K562 (cell line): ENCODE measurements at regions not wholly inside any gene's neighbourhood (a gene's known extent, or its start where the extent isn't known, plus 50 kb on each side); places are given as distances from the start of the nearest gene placed in this dataset.

Source experiments
- MGA ChIP-seq: fragments of 450-650 bp; IDR thresholded peaks from 2 replicates; pipeline ENCODE4 v1.6.1; 2016; ENCODE audit warnings: mild to moderate bottlenecking, moderate library complexity
- PTBP1 ChIP-seq: fragments of 200-400 bp; formaldehyde crosslinking; IDR thresholded peaks from 2 replicates; pipeline ENCODE4 v1.6.1; 2017; ENCODE audit warnings: low read depth, low read length
- RBM14 ChIP-seq: fragments of 200-400 bp; formaldehyde crosslinking; IDR thresholded peaks from 2 replicates; pipeline ENCODE4 v1.6.1; 2018; ENCODE audit warnings: low read depth, mild to moderate bottlenecking, low read length, moderate library complexity, borderline replicate concordance; ENCODE audit not compliant: insufficient read depth
- SAFB2 ChIP-seq: fragments of 200-400 bp; formaldehyde crosslinking; IDR thresholded peaks from 2 replicates; pipeline ENCODE4 v1.6.1; 2018; ENCODE audit warnings: borderline replicate concordance, low read length, low read depth, moderate library complexity; ENCODE audit not compliant: severe bottlenecking
- STAT5A ChIP-seq: IDR thresholded peaks from 2 replicates; pipeline ENCODE4 v1.6.1; 2012; ENCODE audit warnings: low read length, inconsistent platforms, borderline replicate concordance
- ZNF143 ChIP-seq: sonication (generic); formaldehyde crosslinking; IDR thresholded peaks from 2 replicates; pipeline ENCODE4 v1.9.0; 2022; ENCODE audit warnings: mild to moderate bottlenecking, missing genetic modification reagents
- ZNF175 ChIP-seq: fragments of 200-800 bp; sonication (Bioruptor generic); IDR thresholded peaks from 2 replicates; pipeline ENCODE4 v1.6.1; 2016; ENCODE audit warnings: low read depth, mild to moderate bottlenecking, missing genetic modification characterization, missing compliant biosample characterization

- no peak for TF ChIP-seq MGA
- TF ChIP-seq PTBP1: no peak
- no peak for TF ChIP-seq STAT5A
- TF ChIP-seq RBM14: no peak
- no peak for TF ChIP-seq SAFB2
- TF ChIP-seq ZNF143 (CRISPR knock-in tag): no peak
- TF ChIP-seq ZNF175 (CRISPR knock-in tag): no peak
These were observed 302.9 kb downstream of the BARHL2 start (continued) for GRCh38 chr1:90414201-90414600.
